SK-N-SH treated with all-trans-retinoic acid at 6 μM for 48 hours (cell line): ENCODE measurements at regions not wholly inside any gene's neighbourhood (a gene's known extent, or its start where the extent isn't known, plus 50 kb on each side); places are given as distances from the start of the nearest gene placed in this dataset.

Experiments
- CSDC2 ChIP-seq: fragments of 250-450 bp; sonication (Bioruptor Pico); IDR thresholded peaks from 2 replicates; pipeline ENCODE4 v1.5.0; 2020; ENCODE audit warnings: mild to moderate bottlenecking, moderate library complexity
- ISL1 ChIP-seq: fragments of 250-450 bp; sonication (Bioruptor Pico); IDR thresholded peaks from 2 replicates; pipeline ENCODE4 v2.1.2; 2022; ENCODE audit warnings: mild to moderate bottlenecking, moderate library complexity
- TCF4 ChIP-seq: fragments of 250-450 bp; sonication (Bioruptor Pico); IDR thresholded peaks from 2 replicates; pipeline ENCODE4 v1.8.0; 2021; ENCODE audit warnings: mild to moderate bottlenecking, moderate library complexity, borderline replicate concordance
- ZFP3 ChIP-seq: fragments of 250-450 bp; sonication (Bioruptor Pico); IDR thresholded peaks from 2 replicates; pipeline ENCODE4 v1.5.0; 2020; ENCODE audit warnings: mild to moderate bottlenecking, moderate library complexity
- TF ChIP-seq, protein P1 (sequence below): fragments of 250-450 bp; sonication (Bioruptor Pico); IDR thresholded peaks from 2 replicates; pipeline ENCODE4 v1.8.0; 2020; ENCODE audit warnings: mild to moderate bottlenecking, moderate library complexity, borderline replicate concordance

DNA sequence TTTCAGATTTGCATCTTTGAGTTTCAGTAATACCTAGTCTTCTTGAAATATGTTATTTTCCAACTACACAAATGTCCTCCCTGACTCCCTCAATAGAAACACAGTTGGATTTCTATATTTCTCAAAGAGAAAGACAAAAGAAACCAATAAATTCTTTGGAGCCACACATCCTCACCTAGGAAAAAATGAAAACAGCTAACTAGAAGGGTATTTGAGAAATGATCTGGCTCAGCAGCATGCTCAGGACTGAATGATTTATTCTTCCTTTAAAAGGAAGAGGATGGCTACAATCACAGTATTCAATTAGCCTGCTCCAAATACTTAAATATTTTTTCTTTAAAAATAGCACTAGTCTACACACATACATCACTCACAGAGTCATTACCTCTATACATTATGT, 196.4 kb upstream of the TENT5A start:
- TF ChIP-seq ZFP3 (CRISPR knock-in tag) (no peak), ISL1 (CRISPR knock-in tag) (no peak), TCF4 (CRISPR knock-in tag) (no peak), CSDC2 (CRISPR knock-in tag) (no peak)
- TF ChIP-seq, protein P1, sequence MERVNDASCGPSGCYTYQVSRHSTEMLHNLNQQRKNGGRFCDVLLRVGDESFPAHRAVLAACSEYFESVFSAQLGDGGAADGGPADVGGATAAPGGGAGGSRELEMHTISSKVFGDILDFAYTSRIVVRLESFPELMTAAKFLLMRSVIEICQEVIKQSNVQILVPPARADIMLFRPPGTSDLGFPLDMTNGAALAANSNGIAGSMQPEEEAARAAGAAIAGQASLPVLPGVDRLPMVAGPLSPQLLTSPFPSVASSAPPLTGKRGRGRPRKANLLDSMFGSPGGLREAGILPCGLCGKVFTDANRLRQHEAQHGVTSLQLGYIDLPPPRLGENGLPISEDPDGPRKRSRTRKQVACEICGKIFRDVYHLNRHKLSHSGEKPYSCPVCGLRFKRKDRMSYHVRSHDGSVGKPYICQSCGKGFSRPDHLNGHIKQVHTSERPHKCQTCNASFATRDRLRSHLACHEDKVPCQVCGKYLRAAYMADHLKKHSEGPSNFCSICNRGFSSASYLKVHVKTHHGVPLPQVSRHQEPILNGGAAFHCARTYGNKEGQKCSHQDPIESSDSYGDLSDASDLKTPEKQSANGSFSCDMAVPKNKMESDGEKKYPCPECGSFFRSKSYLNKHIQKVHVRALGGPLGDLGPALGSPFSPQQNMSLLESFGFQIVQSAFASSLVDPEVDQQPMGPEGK (CRISPR knock-in tag), result no peak
